ENCODE measurements at regions not wholly inside any gene's neighbourhood (a gene's known extent, or its start where the extent isn't known, plus 50 kb on each side); places are given as distances from the start of the nearest gene placed in this dataset.

GRCh38 chr3:188002626-188003138 lies 151.3 kb upstream of the LPP start:
- Histone ChIP-seq H3K9me3 (no peaks in the 10 kb centered on the region), H3K4me3 (no peak overlapping the region), H3K27me3 (no peaks in the 10 kb centered on the region), H3K27ac (no peak overlapping the region), H3K36me3 (no peaks in the 10 kb centered on the region), H3K4me1 (no peaks in the 10 kb centered on the region)
- TF ChIP-seq POLR2A (IDR thresholded peaks at IDR 0.05), result no peak
- no peak for TF ChIP-seq CTCF (IDR thresholded peaks at IDR 0.05)
- intact Hi-C loops (cut with DNase I; ENCODE audit: low total_unique reads), result no loop called here
- no peak for DNase-seq

GRCh38 chr3:188003188-188004171 lies 150.5 kb upstream of the LPP start:
- H3K27ac ChIP-seq, result no peak overlapping the region
- H3K4me1 ChIP-seq, result no peaks in the 10 kb centered on the region
- no peaks in the 10 kb centered on the region for H3K9me3 ChIP-seq
- H3K27me3 ChIP-seq, result no peaks in the 10 kb centered on the region
- no peak for DNase-seq
- H3K4me3 ChIP-seq, result no peak overlapping the region
- intact Hi-C loops (cut with DNase I; ENCODE audit: low total_unique reads), result no loop called here
- no peaks in the 10 kb centered on the region for H3K36me3 ChIP-seq
- TF ChIP-seq POLR2A (IDR thresholded peaks at IDR 0.05) (no peak), CTCF (IDR thresholded peaks at IDR 0.05) (no peak)

GRCh38 chr3:188006726-188007393 lies 147.1 kb upstream of the LPP start:
- H3K4me1 ChIP-seq, result no peaks in the 10 kb centered on the region
- no peaks in the 10 kb centered on the region for H3K27me3 ChIP-seq
- TF ChIP-seq POLR2A (IDR thresholded peaks at IDR 0.05), result no peak
- no peak for TF ChIP-seq CTCF (IDR thresholded peaks at IDR 0.05)
- H3K9me3 ChIP-seq, result no peaks in the 10 kb centered on the region
- H3K27ac ChIP-seq, result no peak overlapping the region
- H3K4me3 ChIP-seq, result no peak overlapping the region
- intact Hi-C loops (cut with DNase I; ENCODE audit: low total_unique reads), result no loop called here
- no peak for DNase-seq
- H3K36me3 ChIP-seq, result no peaks in the 10 kb centered on the region

- no peak for TF ChIP-seq CTCF (IDR thresholded peaks at IDR 0.05)
- TF ChIP-seq POLR2A (IDR thresholded peaks at IDR 0.05), result no peak
- no peaks in the 10 kb centered on the region for H3K4me1 ChIP-seq
- H3K36me3 ChIP-seq, result no peaks in the 10 kb centered on the region
- intact Hi-C loops (cut with DNase I; ENCODE audit: low total_unique reads), result no loop called here
- no peak overlapping the region for H3K4me3 ChIP-seq
- H3K9me3 ChIP-seq, result no peaks in the 10 kb centered on the region
- H3K27ac ChIP-seq, result no peak overlapping the region
- H3K27me3 ChIP-seq, result no peaks in the 10 kb centered on the region
- DNase-seq, result no peak
Measured at GRCh38 chr3:188007897-188008296, 146.1 kb upstream of the LPP start.

Measured in uterus (tissue), 3 donors.